ENCODE measurements at regions not wholly inside any gene's neighbourhood (a gene's known extent, or its start where the extent isn't known, plus 50 kb on each side); places are given as distances from the start of the nearest gene placed in this dataset.
"Not testable (repeated sequence)": the region's sequence is repeated elsewhere in the genome, so short reads cannot be mapped to it uniquely, and the experiment has no call there.

DNA sequence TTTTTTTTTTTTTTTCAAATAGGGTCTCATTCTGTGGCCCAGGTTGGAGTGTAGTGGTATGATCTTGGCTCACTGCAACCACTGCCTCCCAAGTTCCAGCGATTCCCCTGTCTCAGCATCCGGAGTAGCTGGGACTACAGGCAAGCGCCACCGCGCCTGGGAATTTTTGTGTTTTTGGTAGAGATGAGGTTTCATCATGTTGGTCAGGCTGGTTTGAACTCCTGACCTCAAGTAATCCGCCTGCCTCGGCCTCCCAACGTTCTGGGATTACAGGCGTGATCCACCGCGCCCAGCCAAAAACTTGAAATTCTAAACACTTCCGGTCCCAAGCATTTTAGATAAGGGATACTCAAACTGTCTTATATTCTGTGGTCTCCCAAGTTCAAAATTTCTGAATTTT is 718.9 kb upstream of the MEF2C start:
- DNase-seq, result no peak

DNA sequence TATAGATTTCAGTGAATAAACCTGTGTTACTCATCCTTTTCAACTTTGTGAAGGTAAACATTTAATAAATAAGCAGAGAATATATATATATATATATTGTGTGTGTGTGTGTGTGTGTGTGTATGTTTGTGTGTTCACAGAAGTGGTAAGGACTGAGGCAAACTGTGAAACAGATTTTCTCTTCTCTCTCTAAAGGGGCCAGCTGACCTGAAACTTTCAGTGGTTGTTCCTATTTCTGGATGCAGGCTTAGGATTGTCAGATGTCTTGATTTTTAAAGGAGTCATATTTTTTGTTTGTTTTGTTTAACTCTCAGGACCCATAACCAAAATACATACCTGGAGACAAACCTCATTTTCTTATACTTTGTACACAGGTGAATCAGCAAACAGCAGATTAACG is 714.9 kb upstream of the MEF2C start:
- no peak for DNase-seq

DNA sequence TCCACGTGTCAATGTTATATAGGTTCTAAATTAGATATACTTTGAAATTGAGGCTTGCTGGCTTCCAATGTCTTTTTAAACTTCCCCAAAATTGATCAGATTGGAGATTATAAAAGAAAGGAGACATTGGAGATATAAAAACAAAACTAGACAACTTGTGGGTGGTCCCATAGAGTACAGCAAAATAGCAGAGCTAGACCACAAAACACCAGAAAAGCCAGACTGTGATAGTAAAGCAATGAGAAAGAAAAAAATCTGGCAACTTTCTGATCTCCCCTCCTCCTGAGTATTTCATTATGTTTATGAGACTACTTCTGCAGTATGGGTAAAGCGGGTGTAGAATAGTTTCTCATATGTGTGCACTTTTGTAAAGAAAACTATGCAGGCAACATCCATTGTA is 713.8 kb upstream of the MEF2C start:
- DNase-seq, result no peak

GRCh38 chr5:89595056-89595455 is 712.1 kb upstream of the MEF2C start:
- no peak for DNase-seq

DNA sequence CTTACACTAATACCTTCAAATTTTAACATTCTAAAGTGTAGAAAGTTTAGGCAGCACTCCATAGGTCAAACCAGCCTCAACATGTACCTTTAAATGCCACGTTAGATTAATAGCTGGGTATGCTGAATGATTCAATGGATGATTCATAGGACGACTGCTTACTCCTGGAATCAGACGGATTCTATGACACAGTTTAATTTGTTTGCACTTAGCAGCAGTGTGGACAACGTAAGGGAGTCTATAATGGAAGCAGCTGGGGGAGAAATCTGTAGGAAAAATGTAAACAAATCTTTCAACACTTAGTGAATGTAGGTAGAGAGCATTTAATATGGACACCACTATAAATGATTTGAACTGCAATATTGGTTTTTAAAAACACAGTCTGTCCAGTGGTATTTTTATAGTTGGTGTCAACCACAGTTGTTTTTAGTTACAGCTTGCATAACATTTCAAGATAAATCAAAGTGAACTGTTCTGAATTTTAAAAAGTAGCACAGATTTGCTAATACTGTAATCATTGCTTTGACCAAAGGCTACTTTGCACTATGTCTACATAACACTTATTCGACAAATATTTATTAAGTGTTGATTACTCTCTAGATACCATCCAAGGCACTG is 701.5 kb upstream of the MEF2C start:
- DNase-seq, result no peak

DNA sequence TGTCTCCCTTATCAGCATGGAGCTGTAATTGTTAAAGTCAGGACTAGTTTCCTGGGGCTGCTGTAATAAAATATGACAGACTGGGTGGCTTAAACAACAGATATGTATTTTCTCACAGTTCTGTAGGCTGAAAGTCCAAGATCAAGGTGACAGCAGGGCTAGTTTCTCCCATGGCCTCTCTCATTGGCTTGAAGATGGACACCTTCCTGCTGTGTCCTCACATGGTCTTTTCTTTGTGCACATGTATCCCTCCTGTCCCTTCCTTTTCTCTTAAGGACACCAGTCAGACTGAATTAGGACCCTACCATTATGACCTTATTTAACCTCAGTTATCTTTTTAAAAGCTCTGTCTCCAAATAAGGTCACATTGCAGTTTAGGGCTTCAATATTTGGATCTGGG is 700.5 kb upstream of the MEF2C start:
- no peak for DNase-seq

GRCh38 chr5:89582768-89583339 is 699.9 kb upstream of the MEF2C start:
- no peak for DNase-seq

GRCh38 chr5:89580976-89581375 is 698.0 kb upstream of the MEF2C start:
- no peak for DNase-seq

GRCh38 chr5:89575319-89575718 is 692.3 kb upstream of the MEF2C start:
- no peak for DNase-seq

- no peak for DNase-seq
Observed at GRCh38 chr5:89573345-89573744, 690.4 kb upstream of the MEF2C start.

GRCh38 chr5:89572696-89573095 is 689.7 kb upstream of the MEF2C start:
- DNase-seq, result no peak

- DNase-seq, result no peak
Observed at GRCh38 chr5:89570557-89570956, 687.6 kb upstream of the MEF2C start.

- DNase-seq, result no peak
Observed at GRCh38 chr5:89566340-89566739, 683.4 kb upstream of the MEF2C start.

DNA sequence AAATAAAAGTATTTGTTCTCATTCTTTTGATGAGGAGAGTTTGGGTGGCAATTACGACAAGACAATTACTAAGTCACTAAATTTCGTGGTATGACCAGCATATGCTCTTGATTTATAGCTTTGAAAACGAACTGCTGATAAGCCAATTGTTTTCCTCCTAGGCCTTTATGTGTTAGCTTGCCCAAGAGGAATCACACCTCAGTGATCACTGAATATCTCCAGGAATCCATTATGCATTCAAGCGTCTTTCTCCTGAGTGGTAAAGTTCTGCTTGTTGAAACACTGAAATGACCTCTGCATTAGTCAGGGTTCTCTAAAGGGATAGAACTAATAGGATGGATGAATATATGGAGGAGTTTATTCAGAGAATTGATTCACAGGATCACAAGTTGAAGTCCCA is 677.7 kb upstream of the MEF2C start:
- no peak for DNase-seq

- DNase-seq, result no peak
Observed at GRCh38 chr5:89556215-89556913, 673.4 kb upstream of the MEF2C start.

DNA sequence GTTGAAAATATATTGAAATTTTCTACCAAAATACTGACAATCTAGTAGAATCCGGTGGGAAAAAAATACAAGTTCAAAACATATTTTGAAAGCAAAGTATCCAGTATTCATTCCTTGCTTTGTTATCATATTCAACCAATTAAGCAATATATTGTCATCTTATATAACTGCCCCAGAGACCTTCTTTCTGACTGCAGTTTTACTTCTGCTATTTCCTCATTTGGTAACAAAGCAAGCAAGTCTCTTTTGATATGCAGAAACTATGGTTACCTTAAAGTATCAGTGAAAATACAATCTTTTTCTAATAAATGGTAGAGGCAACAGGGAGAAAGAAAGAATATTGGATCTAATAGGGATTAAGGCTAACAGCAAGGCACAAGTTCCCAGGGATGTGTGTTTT is 663.7 kb upstream of the MEF2C start:
- no peak for DNase-seq

GRCh38 chr5:89545626-89546025 is 662.6 kb upstream of the MEF2C start:
- no peak for DNase-seq

DNA sequence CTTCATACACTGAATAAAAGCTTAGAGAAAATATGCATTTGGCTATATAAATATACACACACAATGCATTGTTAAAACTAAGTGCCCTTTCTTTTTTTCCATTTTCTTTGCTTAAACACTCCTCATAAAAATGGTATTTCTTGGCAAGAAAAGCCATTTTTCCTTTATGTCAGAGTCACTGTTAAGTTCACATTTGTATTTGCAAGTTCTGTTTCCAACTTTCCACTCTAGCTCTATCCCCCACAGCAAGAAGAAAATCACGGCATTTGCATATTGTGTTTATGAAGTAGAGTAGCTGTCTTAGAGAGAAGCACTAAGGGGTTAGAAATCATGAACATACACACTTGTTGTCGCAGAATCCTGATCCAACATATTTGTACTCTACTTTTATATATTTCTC is 662.1 kb upstream of the MEF2C start:
- DNase-seq, result no peak

DNA sequence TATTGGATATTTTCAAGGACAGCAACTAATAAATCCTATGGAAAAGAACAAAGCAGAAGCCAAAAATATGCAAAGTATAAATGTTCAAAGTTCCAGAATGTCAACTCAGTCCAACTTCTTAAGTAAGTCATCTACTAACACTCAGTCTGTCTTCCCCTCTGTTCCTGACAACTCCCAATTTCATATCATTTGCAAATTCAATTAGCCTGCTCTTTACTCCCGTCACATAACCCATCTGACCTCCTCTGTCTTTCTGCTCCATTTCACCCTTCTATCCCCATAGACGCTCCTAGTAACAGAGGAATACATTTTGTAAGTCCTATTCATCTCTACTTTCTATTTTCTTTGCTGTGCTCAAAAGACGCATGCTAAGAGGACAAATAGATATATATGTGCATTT is 659.8 kb upstream of the MEF2C start:
- DNase-seq, result no peak

DNA sequence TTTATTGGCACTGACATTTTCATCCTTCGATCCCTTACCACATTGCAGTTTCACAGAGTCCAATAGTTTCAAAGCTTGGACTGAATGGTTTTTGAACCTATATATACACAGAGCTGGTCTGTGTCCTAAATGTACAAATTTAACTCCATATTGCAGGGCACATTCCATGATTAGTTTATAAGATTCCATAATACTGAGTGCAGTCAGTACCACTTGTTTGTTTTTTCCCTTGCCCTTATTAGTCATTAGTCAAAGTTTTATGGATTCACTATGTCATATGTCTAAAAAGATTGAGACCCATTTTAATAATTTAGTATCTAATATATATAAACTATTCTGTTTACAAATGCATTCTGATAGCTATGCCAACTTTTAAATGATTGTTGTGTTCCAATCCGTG is 654.8 kb upstream of the MEF2C start:
- DNase-seq, result no peak

- DNase-seq, result no peak
Observed at GRCh38 chr5:89536020-89536419, 653.0 kb upstream of the MEF2C start.

- no peak for DNase-seq
Observed at GRCh38 chr5:89535411-89535810, 652.4 kb upstream of the MEF2C start.

DNA sequence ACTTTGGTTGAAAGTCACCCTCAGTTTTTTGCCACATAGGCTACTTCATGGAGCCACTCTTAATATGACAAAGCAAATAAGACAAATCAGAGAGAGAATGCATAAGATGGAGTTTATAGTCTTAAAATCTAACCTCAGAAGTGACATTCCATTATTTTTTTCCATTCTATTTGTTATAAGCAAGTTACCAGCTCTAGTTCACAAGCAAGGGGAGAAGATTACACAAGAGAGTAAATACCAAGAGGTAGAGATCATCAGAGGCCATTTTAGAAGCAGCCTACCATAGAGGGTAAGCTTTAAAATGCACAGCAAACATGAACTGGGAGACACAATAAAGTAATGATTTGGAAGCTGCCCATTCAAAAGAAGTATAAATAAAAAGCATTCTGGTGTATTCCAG is 651.3 kb upstream of the MEF2C start:
- DNase-seq, result no peak

GRCh38 chr5:89524785-89525184 is 641.8 kb upstream of the MEF2C start:
- DNase-seq, result no peak

- DNase-seq, result not testable (repeated sequence)
Observed at GRCh38 chr5:89523867-89524266, 640.9 kb upstream of the MEF2C start.

Data from DMS79 treated with DMSO at 0.1 percent for 48 hours (cell line).